Esophagus squamous epithelium (tissue), 4 donors: ENCODE measurements at regions not wholly inside any gene's neighbourhood (a gene's known extent, or its start where the extent isn't known, plus 50 kb on each side); places are given as distances from the start of the nearest gene placed in this dataset.

Source experiments
- POLR2A ChIP-seq, 4 donors: fragments of 450-650 bp; IDR thresholded peaks; one replicate each; pipeline ENCODE4 v1.6.1; 2017; ENCODE audit warnings: antibody characterized with exemption in 4 of 4, mild to moderate bottlenecking in 4 of 4, moderate library complexity in 3 of 4
- TF ChIP-seq, protein P1 (sequence below), 6 experiments: fragments of 450-650 bp in 4 of 6; fragments of 200-600 bp in 2 of 6; sonication (generic) in 2 of 6; IDR thresholded peaks; one replicate each; pipeline ENCODE4 v1.5.1; 2016 to 2019; ENCODE audit warnings: antibody characterized with exemption in 6 of 6, mild to moderate bottlenecking in 4 of 6, moderate library complexity in 4 of 6

DNA sequence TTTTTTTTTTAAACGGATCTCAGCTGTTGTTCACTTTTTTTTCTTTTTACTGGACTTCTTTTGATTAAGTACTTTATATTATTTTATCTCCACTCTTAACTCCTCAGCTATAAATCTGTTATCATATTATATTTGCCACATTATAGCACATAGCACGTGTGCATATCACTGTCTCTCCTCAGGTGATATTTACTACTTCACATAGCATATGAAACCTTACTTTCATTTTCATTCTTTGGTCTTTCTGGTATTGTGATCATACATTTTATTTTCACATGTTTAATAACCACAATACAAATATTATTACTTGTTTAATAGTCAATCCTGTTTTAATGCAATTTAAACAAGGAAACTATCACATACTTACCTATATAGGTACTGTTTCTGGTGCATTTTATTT, 993.1 kb upstream of the TMEFF2 start:
- TF ChIP-seq, protein P1, sequence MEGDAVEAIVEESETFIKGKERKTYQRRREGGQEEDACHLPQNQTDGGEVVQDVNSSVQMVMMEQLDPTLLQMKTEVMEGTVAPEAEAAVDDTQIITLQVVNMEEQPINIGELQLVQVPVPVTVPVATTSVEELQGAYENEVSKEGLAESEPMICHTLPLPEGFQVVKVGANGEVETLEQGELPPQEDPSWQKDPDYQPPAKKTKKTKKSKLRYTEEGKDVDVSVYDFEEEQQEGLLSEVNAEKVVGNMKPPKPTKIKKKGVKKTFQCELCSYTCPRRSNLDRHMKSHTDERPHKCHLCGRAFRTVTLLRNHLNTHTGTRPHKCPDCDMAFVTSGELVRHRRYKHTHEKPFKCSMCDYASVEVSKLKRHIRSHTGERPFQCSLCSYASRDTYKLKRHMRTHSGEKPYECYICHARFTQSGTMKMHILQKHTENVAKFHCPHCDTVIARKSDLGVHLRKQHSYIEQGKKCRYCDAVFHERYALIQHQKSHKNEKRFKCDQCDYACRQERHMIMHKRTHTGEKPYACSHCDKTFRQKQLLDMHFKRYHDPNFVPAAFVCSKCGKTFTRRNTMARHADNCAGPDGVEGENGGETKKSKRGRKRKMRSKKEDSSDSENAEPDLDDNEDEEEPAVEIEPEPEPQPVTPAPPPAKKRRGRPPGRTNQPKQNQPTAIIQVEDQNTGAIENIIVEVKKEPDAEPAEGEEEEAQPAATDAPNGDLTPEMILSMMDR (IDR thresholded peaks at IDR 0.05): no peak
- no peak for TF ChIP-seq POLR2A (IDR thresholded peaks at IDR 0.05)
